OCI-LY1 (cell line): ENCODE measurements at regions not wholly inside any gene's neighbourhood (a gene's known extent, or its start where the extent isn't known, plus 50 kb on each side); places are given as distances from the start of the nearest gene placed in this dataset.

Source experiments
- H2AFZ ChIP-seq: fragments of 200-600 bp; sonication (generic), shearing (Covaris generic); 2 replicates; pipeline ENCODE4 v1.6.0; 2014; ENCODE audit warnings: antibody characterized with exemption, mild to moderate bottlenecking, low read length
- H3F3A ChIP-seq: fragments of 200-600 bp; sonication (generic), shearing (Covaris generic); 2 replicates; pipeline ENCODE4 v1.6.0; 2014; ENCODE audit warnings: mild to moderate bottlenecking, antibody characterized with exemption, low read length, moderate library complexity; ENCODE audit not compliant: insufficient read depth
- H3K27ac ChIP-seq: fragments of 200-600 bp; sonication (generic); 2 replicates; pipeline ENCODE4 v1.5.1; 2014; ENCODE audit warnings: low read length, mixed run types, mild to moderate bottlenecking, low read depth; ENCODE audit not compliant: poor library complexity, severe bottlenecking
- H3K27me3 ChIP-seq: fragments of 200-600 bp; sonication (generic); 2 replicates; pipeline ENCODE4 v1.6.0; 2014; ENCODE audit warnings: antibody characterized with exemption, mild to moderate bottlenecking, low read length, moderate library complexity; ENCODE audit not compliant: insufficient read depth
- H3K36me3 ChIP-seq: fragments of 200-600 bp; sonication (generic); 2 replicates; pipeline ENCODE4 v1.6.1; 2014; ENCODE audit warnings: mild to moderate bottlenecking, antibody characterized with exemption, low read length, moderate library complexity, mixed read lengths; ENCODE audit not compliant: insufficient read depth
- H3K4me1 ChIP-seq: fragments of 200-600 bp; sonication (generic); 2 replicates; pipeline ENCODE4 v1.5.1; 2014; ENCODE audit warnings: mild to moderate bottlenecking, low read length, moderate library complexity; ENCODE audit not compliant: insufficient read depth, severe bottlenecking
- H3K4me2 ChIP-seq: fragments of 200-600 bp; sonication (generic), shearing (Covaris generic); 2 replicates; pipeline ENCODE4 v1.6.1; 2014; ENCODE audit warnings: low read length
- H3K4me3 ChIP-seq: fragments of 200-600 bp; sonication (generic); 2 replicates; pipeline ENCODE4 v1.5.1; 2014; ENCODE audit warnings: low read length, low read depth, mild to moderate bottlenecking, mixed read lengths; ENCODE audit not compliant: poor library complexity, severe bottlenecking
- H3K79me2 ChIP-seq: fragments of 200-600 bp; shearing (Covaris generic); 2 replicates; pipeline ENCODE4 v1.6.1; 2016; ENCODE audit warnings: mixed run types, low read length, mixed read lengths; ENCODE audit not compliant: insufficient read depth
- H3K9ac ChIP-seq: fragments of 200-600 bp; sonication (generic), shearing (Covaris generic); 2 replicates; pipeline ENCODE4 v1.6.1; 2014; ENCODE audit warnings: mild to moderate bottlenecking, low read length, mixed read lengths
- H3K9me2 ChIP-seq: fragments of 200-600 bp; sonication (generic), shearing (Covaris generic); 2 replicates; pipeline ENCODE4 v1.6.1; 2014; ENCODE audit warnings: low read depth, mild to moderate bottlenecking, low read length, mixed read lengths
- H3K9me3 ChIP-seq: fragments of 200-600 bp; shearing (Covaris generic); 2 replicates; pipeline ENCODE4 v1.6.1; 2014; ENCODE audit warnings: low read length, mixed read lengths
- H4K20me1 ChIP-seq: fragments of 200-600 bp; sonication (generic), shearing (Covaris generic); 2 replicates; pipeline ENCODE4 v1.6.0; 2016; ENCODE audit warnings: mild to moderate bottlenecking, low read length; ENCODE audit not compliant: insufficient read depth
- CTCF ChIP-seq: fragments of 200-600 bp; sonication (generic), shearing (Covaris generic); IDR thresholded peaks from 2 replicates; pipeline ENCODE4 v1.5.1; 2017; ENCODE audit warnings: mild to moderate bottlenecking, antibody characterized with exemption, low read length, moderate library complexity, mixed read lengths
- EZH2 ChIP-seq: fragments of 200-600 bp; sonication (generic), shearing (Covaris generic); IDR thresholded peaks from 2 replicates; pipeline ENCODE4 v1.8.0; 2017; ENCODE audit warnings: borderline replicate concordance, mixed run types, mild to moderate bottlenecking, antibody characterized with exemption, low read length, moderate library complexity, mixed read lengths

GRCh38 chr10:131568866-131569265 lies 257.3 kb upstream of the TCERG1L start:
- H3K36me3 ChIP-seq = no peaks in the 10 kb centered on the region
- no peaks in the 10 kb centered on the region for H3K4me1 ChIP-seq
- H3F3A ChIP-seq = no peaks in the 10 kb centered on the region
- H3K9me2 ChIP-seq = no peaks in the 10 kb centered on the region
- H3K9ac ChIP-seq = no peak overlapping the region
- no peaks in the 10 kb centered on the region for H3K79me2 ChIP-seq
- TF ChIP-seq CTCF (no peak), EZH2 (no peak)
- no peaks in the 10 kb centered on the region for H3K9me3 ChIP-seq
- no peaks in the 10 kb centered on the region for H3K27me3 ChIP-seq
- no peaks in the 10 kb centered on the region for H4K20me1 ChIP-seq
- no peak overlapping the region for H3K4me3 ChIP-seq
- H2AFZ ChIP-seq = no peak overlapping the region
- H3K4me2 ChIP-seq = no peak overlapping the region
- no peak overlapping the region for H3K27ac ChIP-seq

GRCh38 chr10:131569851-131570715 lies 258.6 kb upstream of the TCERG1L start:
- no peaks in the 10 kb centered on the region for H3K9me2 ChIP-seq
- H3K9me3 ChIP-seq = no peaks in the 10 kb centered on the region
- TF ChIP-seq EZH2 (no peak), CTCF (peak; percentile 38; the same call in 1 of the 2 replicates)
- H3K4me1 ChIP-seq = no peaks in the 10 kb centered on the region
- no peaks in the 10 kb centered on the region for H4K20me1 ChIP-seq
- H3K27me3 ChIP-seq = no peaks in the 10 kb centered on the region; the same call in 1 of the 2 replicates
- H3K4me3 ChIP-seq = no peak overlapping the region
- H3F3A ChIP-seq = no peaks in the 10 kb centered on the region
- H3K36me3 ChIP-seq = no peaks in the 10 kb centered on the region
- H3K4me2 ChIP-seq = no peak overlapping the region
- H3K27ac ChIP-seq = no peak overlapping the region
- no peak overlapping the region for H3K9ac ChIP-seq
- H3K79me2 ChIP-seq = no peaks in the 10 kb centered on the region
- no peak overlapping the region for H2AFZ ChIP-seq

DNA sequence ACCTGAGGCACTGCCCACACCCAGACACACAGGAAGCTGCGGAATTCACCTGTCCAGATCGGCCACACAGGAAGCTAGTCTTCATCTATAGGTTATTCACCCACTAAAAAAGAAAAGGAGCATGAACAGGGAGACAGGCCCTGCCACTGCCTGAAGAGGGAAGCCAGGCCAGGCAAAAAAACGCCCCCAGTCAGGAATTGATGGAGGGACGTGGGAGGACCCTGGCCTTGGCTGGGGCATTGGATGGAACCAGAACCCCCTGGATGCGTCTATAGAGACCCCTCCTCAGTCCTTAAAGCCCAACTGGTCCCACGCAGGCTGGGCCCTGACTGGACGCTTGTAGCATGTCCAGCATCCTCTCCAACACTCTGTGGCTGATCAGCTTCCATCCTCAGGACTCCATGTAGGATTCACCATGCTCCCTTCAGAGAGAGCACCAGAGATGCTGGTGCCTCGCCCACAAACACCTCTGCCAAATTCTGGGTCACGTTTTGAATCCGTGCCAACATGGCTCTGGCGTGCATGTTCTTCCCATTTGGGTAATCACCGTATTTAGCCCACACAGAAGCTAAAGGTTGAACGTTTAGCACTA lies 259.3 kb upstream of the TCERG1L start:
- Histone ChIP-seq H3K27me3 (no peaks in the 10 kb centered on the region; the same call in 1 of the 2 replicates), H3K27ac (no peak overlapping the region), H3K9me2 (no peaks in the 10 kb centered on the region), H3K4me3 (no peak overlapping the region), H3K79me2 (no peaks in the 10 kb centered on the region), H3K4me2 (no peak overlapping the region), H2AFZ (no peak overlapping the region), H3F3A (no peaks in the 10 kb centered on the region), H4K20me1 (no peaks in the 10 kb centered on the region), H3K9me3 (no peaks in the 10 kb centered on the region), H3K36me3 (no peaks in the 10 kb centered on the region), H3K4me1 (no peaks in the 10 kb centered on the region), H3K9ac (no peak overlapping the region)
- TF ChIP-seq CTCF = no peak
- no peak for TF ChIP-seq EZH2
